Kidney epithelial cell (primary cell): ENCODE measurements at regions not wholly inside any gene's neighbourhood (a gene's known extent, or its start where the extent isn't known, plus 50 kb on each side); places are given as distances from the start of the nearest gene placed in this dataset.

Source experiments
- DNase-seq: peaks from one replicate; pipeline ENCODE4 v3.0.0-alpha.2; 2010; ENCODE audit warnings: low read depth
- H3K27me3 ChIP-seq: 2 replicates; pipeline ENCODE4 v1.6.0; 2011; ENCODE audit warnings: low read length; ENCODE audit not compliant: control insufficient read depth, insufficient read depth
- H3K36me3 ChIP-seq: 2 replicates; pipeline ENCODE4 v1.5.1; 2011; ENCODE audit warnings: low read length; ENCODE audit not compliant: control insufficient read depth, insufficient read depth
- H3K4me3 ChIP-seq: 2 replicates; pipeline ENCODE4 v1.5.1; 2011; ENCODE audit warnings: low read depth, mild to moderate bottlenecking, control low read depth, low read length
- TF ChIP-seq, protein P1 (sequence below): IDR thresholded peaks from 2 replicates; pipeline ENCODE4 v1.5.1; 2011; ENCODE audit warnings: mild to moderate bottlenecking, moderate library complexity, low read length, control low read depth, inconsistent platforms; ENCODE audit not compliant: insufficient read depth, poor library complexity, severe bottlenecking

DNA sequence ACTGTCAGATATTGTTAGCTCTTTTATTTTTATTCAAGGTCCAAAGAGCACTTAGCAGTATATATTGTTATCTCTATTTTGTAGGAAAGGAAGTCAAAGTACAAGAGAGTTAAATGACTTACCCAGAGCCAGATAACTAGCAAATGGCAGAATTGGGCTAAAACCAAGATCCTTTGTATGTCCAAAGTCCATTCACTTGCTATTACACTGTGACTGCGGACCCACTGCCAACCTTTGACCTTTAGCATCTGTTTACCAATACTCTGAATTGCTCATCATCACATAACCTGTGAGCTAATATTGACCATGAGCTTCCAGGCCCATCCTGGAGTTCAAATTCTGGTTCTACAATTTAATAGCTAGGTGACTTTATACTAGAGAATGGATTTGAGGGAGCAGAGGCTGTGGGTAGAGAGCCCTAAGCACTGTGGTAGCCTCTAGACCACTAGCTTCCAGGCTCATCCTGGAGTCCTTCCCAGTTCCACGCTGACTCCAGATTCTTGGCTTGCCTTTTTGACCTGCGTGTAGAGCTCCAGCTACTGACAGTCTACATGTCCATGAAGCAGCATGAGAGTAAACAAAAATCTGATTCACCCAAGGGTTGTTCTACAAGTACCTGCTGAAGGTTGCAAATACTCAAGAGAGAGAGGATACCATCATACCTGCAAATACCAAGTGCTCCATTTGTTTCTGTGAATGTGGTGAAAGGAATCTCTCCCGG, 424.0 kb downstream of the SH3GL2 start:
- DNase-seq, result no peak
- TF ChIP-seq, protein P1, sequence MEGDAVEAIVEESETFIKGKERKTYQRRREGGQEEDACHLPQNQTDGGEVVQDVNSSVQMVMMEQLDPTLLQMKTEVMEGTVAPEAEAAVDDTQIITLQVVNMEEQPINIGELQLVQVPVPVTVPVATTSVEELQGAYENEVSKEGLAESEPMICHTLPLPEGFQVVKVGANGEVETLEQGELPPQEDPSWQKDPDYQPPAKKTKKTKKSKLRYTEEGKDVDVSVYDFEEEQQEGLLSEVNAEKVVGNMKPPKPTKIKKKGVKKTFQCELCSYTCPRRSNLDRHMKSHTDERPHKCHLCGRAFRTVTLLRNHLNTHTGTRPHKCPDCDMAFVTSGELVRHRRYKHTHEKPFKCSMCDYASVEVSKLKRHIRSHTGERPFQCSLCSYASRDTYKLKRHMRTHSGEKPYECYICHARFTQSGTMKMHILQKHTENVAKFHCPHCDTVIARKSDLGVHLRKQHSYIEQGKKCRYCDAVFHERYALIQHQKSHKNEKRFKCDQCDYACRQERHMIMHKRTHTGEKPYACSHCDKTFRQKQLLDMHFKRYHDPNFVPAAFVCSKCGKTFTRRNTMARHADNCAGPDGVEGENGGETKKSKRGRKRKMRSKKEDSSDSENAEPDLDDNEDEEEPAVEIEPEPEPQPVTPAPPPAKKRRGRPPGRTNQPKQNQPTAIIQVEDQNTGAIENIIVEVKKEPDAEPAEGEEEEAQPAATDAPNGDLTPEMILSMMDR, result no peak
- no peaks in the 10 kb centered on the region for H3K36me3 ChIP-seq
- H3K4me3 ChIP-seq, result no peak overlapping the region
- H3K27me3 ChIP-seq, result no peaks in the 10 kb centered on the region

DNA sequence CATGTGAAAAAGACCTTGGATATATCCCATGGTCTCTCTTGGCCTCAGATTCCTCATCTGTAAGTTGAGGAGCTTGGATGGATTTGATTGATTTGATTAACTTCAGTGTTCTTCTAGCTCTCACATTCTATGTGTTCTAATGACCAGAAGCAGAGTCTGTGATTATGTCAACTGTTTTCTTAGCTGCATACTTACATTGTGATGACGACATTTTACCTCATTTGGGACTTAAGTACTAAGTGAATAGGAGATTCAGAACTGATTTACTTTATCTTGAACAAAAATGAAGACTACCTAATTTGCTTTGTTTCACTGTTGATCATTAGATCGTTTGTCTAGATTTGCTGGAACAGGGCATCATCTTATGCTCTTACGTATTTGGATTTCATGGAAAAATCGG, 427.7 kb downstream of the SH3GL2 start:
- TF ChIP-seq, protein P1, result no peak
- H3K36me3 ChIP-seq, result no peaks in the 10 kb centered on the region
- no peaks in the 10 kb centered on the region for H3K27me3 ChIP-seq
- DNase-seq, result no peak
- no peak overlapping the region for H3K4me3 ChIP-seq

DNA sequence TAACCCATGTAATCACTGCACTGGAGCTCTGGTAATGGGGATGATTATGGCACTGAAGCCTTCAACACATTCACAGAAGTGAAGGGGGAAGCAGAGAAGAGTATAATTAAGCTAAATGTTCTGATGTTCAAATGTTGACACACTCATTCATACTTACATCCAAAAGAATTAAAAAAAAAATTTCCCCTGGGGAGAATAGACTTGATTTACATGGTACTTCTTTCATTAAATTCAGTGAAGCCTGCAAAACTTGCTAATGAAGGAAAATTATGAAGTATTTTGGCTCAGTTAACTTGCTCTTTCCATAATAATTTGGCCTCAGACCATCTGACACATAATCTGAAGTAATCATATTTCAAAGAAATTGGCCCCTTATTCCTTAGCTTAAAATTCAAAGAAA, 428.8 kb downstream of the SH3GL2 start:
- TF ChIP-seq, protein P1, result no peak
- H3K27me3 ChIP-seq, result no peaks in the 10 kb centered on the region
- no peaks in the 10 kb centered on the region for H3K36me3 ChIP-seq
- no peak overlapping the region for H3K4me3 ChIP-seq
- no peak for DNase-seq

DNA sequence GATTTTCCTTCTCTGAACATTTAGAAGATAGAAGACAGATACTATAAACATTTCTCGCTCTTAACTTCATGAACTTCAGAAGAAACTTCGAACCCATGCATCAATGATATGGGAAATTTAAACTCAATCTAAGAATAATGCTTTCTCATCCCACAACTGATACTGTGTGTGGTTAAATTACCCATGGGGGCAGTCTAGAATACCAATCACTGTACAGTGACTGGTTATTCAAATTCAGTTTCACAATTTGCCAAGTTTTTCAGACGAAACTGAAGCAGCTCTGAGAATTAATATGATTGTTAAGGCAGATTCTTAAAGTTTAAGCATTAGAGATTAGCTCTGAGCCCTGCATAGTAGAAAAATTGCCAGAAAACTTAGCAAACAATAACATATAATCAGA, 431.0 kb downstream of the SH3GL2 start:
- Histone ChIP-seq H3K4me3 (no peak overlapping the region), H3K27me3 (no peaks in the 10 kb centered on the region), H3K36me3 (no peaks in the 10 kb centered on the region)
- no peak for DNase-seq
- TF ChIP-seq, protein P1, result no peak

DNA sequence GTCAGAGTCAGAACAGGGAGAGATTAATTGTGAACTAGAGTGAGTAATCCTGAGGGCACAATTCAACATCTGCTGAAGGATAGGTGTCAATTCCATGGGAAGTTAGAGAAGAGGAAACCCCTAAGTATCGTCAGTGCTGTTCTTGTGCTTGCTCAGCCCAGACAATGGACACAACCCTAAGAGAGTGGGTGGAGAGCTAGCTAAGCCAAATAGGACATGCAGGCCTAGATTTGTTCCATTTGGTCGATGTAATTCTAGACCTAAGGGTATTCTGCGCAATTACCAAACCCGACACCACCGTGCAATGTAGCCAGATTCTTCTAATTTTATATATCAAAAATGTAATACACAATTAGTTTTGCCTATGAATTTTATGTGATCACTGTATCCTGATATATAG, 431.6 kb downstream of the SH3GL2 start:
- TF ChIP-seq, protein P1, result no peak
- no peak overlapping the region for H3K4me3 ChIP-seq

DNA sequence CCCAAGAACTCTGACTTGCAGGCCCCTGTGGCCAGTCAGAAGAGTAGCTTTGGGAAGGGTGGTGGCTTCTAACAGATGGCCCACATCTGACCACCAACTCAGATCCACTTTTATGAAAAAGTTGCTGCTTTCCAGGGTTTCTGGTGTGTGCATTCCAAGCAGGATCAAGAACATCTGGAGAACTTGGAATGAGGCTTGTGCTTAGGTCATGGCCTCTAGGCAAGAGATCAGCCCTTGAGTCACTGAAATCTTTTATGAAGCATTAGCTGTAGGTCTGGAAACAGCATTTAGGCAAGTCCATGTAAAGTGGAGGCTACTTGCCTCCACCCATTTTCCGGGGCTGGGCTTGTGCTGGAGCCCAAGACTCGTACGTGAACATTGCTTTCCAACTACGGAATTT, 433.3 kb downstream of the SH3GL2 start:
- Histone ChIP-seq H3K27me3 (no peaks in the 10 kb centered on the region), H3K36me3 (no peaks in the 10 kb centered on the region), H3K4me3 (no peak overlapping the region)
- DNase-seq, result no peak
- TF ChIP-seq, protein P1, result no peak

More for the DNA sequence above, 431.6 kb downstream of the SH3GL2 start:
- H3K36me3 ChIP-seq, result no peaks in the 10 kb centered on the region
- no peaks in the 10 kb centered on the region for H3K27me3 ChIP-seq
- no peak for DNase-seq
